GM21360 (cell line): ENCODE measurements at regions not wholly inside any gene's neighbourhood (a gene's known extent, or its start where the extent isn't known, plus 50 kb on each side); places are given as distances from the start of the nearest gene placed in this dataset.
"Not testable (repeated sequence)": the region's sequence is repeated elsewhere in the genome, so short reads cannot be mapped to it uniquely, and the experiment has no call there.

Experiments
- ATAC-seq: cut with Tn5 transposase; IDR thresholded peaks from one replicate; pipeline ENCODE4 v1.9.1; 2021; ENCODE audit warnings: mild to moderate bottlenecking, moderate library complexity; ENCODE audit not compliant: unreplicated experiment

DNA sequence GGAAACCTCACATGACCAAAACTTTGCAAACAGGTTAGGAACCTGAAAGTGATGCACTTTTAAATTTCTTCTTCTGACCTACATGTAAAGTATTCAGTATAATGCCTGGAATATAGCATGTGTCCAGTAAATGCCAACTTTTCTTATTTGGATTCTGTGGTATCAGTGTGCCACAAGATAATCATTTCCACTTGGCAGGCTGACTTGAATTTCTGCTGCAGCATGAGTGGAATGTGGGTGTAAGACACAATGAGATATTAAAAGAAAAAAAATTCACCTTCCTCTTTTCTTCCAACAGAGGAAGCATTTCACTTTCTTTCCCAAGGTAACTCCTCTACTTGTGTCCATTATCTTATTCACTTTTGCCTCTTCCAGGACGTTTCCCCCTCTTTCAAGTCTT lies 141.9 kb upstream of the PRKD1 start:
- ATAC-seq, result no peak

- ATAC-seq, result not testable (repeated sequence)
Observed at GRCh38 chr14:30072454-30072853, 144.8 kb upstream of the PRKD1 start.

GRCh38 chr14:30077946-30078345 lies 150.3 kb upstream of the PRKD1 start:
- no peak for ATAC-seq

GRCh38 chr14:30078811-30079402 lies 151.3 kb upstream of the PRKD1 start:
- ATAC-seq, result no peak

- no peak for ATAC-seq
Observed at GRCh38 chr14:30082486-30082885, 154.8 kb upstream of the PRKD1 start.

GRCh38 chr14:30084811-30085210 lies 157.2 kb upstream of the PRKD1 start:
- ATAC-seq, result no peak

- ATAC-seq, result no peak
Observed at GRCh38 chr14:30085943-30086342, 158.3 kb upstream of the PRKD1 start.

DNA sequence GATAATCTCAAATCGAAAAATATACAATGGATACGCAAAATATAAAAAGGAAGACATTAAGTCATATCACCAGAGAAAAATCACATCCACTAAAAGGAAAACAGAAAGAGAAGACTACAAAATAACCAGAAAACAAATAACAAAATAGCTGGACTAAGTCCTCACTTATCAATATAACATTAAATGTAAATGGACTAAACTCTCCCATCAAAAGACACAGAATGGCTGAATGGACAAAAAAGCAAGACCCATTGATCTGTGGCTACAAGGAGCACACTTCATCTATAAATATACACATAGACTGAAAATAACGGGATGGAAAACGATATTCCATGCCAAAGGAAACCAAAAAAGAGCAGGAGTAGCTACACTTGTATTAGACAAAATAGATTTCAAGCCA lies 161.0 kb upstream of the PRKD1 start:
- ATAC-seq, result no peak

DNA sequence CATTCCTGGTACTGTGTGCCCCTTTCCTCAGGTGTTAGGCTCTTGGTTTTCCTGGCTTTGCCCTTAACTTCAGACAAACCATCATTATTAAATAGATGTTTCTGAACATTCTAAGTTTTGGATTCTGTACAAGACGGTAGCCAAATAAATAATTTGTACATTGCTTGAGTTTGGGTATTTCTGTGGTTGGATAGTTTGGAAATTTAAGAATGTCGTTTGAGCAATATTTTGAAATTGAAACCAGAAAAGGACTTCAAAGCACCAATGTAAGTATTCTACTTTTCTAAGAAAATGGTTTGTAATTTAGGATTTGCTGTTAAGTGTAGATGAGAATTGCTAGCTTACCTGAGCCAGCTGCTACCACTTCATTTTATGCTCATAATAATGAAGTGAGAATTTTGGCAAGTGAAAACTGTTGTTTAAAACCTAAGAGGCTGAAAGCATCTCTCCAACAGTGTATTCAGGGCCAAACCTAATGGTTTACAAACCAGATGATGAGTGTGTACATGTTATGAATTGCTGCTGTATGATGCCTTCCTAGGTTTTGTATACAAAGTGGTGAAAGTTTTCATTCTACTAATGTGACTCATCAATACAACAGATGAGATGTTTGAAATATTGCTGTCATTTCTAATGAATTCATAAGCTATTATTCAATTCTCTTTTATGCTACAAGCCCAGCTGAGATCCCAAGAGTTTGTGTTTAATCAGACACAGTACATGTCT lies 181.5 kb upstream of the PRKD1 start:
- ATAC-seq, result no peak

- ATAC-seq, result no peak
Observed at GRCh38 chr14:30114051-30114450, 186.4 kb upstream of the PRKD1 start.

GRCh38 chr14:30115756-30116155 lies 188.1 kb upstream of the PRKD1 start:
- no peak for ATAC-seq

DNA sequence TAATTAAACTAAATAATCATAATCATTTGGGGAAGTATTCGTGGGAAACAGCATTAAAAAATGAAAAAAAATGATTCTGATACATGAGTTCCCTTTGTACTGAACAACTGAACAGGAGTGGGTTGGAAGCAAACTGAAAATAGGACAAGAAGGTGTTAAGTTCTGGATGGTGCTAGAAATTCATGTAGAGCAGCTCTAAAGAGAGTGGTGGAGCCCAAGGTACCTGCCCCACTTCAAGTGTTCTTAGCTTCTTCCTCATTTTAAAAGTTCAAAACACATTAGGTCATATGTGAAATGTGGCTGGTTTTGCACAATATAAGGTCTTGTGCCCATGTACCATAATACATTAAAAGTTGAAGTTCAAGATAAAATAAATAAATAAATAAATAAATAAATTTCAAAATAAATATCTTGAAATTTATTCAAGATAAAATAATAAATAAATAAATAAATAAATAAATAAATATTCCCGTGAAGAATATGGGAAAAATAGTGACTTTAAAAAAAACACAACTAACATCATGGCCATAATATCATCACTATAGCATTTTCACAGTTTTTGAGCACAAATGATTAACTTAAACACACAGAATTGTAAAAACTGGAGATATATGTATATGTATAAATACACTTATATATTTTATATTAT lies 191.5 kb upstream of the PRKD1 start:
- ATAC-seq, result no peak

GRCh38 chr14:30125322-30125979 lies 197.8 kb upstream of the PRKD1 start:
- ATAC-seq, result no peak

GRCh38 chr14:30129807-30130206 lies 202.2 kb upstream of the PRKD1 start:
- ATAC-seq, result no peak

GRCh38 chr14:30131581-30132097 lies 204.0 kb upstream of the PRKD1 start:
- no peak for ATAC-seq

DNA sequence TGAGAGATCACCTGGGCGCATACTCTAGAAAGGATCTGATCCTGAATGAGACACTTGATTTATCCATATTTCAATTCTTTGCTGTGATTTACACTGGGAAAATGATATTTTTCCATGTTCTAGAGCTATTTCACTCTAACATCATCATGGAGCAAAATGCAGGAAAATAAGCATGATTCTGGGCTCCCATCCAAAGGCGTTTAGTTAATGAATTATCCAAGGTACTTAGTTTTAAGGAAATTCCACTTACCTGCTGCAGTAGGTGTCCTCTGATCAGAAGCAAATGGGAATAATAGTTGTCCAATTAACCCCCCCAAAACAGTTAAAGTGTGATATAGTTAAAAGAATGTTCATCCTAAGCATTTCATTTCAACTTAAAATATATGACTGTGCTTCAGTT lies 204.5 kb upstream of the PRKD1 start:
- no peak for ATAC-seq

- ATAC-seq, result no peak
Observed at GRCh38 chr14:30134936-30135335, 207.3 kb upstream of the PRKD1 start.

GRCh38 chr14:30138567-30138966 lies 210.9 kb upstream of the PRKD1 start:
- ATAC-seq, result no peak

DNA sequence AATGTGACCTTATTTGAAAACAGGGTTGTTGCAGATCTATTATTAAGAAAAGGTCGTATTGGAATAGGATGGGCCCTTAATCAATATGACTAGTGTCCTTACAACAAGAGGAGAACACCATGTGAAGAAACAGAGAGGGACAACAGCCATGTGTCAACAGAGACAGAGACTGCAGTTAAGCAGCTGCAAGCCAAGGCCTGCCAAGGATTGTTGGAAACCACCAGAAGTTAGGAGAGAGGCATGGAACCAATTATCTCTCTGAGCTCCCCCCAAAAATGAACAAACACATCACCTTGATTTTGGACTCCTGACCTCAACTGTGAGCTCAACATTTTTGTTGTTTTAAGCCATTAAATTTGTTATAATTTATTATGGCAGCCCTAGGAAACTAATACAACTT lies 214.6 kb upstream of the PRKD1 start:
- no peak for ATAC-seq

DNA sequence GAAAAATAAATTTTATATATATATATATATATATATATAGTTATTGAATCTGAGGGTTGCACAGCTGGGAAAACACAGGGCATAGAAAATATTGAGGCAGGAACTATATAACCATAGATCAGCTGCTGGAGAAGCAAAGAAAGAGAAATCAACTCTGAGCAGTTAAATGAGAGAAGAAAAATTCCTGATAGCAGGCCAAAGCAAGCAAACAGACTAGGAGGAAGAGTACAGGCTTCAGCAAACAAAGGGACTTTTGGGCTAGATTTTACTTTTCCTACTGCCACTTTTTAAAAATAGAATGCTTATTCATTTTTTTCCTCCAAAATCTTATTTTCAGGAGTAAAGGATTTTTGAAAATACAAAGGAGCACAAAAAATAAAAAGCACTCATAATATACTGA lies 216.0 kb upstream of the PRKD1 start:
- no peak for ATAC-seq

GRCh38 chr14:30153717-30154116 lies 226.1 kb upstream of the PRKD1 start:
- ATAC-seq, result no peak

GRCh38 chr14:30156571-30156970 lies 228.9 kb upstream of the PRKD1 start:
- ATAC-seq, result no peak
